ENCODE measurements at regions not wholly inside any gene's neighbourhood (a gene's known extent, or its start where the extent isn't known, plus 50 kb on each side); places are given as distances from the start of the nearest gene placed in this dataset.

GRCh38 chr16:73565925-73566324 lies 518.0 kb upstream of the ZFHX3 start:
- no peak overlapping the region for H3K27ac ChIP-seq
- TF ChIP-seq CTCF (IDR thresholded peaks at IDR 0.05) (no peak), EP300 (IDR thresholded peaks at IDR 0.05) (no peak), POLR2A (IDR thresholded peaks at IDR 0.05) (no peak)
- H3K36me3 ChIP-seq = no peaks in the 10 kb centered on the region
- H3K27me3 ChIP-seq = no peaks in the 10 kb centered on the region
- no peak for DNase-seq (ENCODE audit: low spot score in 2 of 2)
- H3K4me3 ChIP-seq = no peak overlapping the region
- no peaks in the 10 kb centered on the region for H3K9me3 ChIP-seq
- H3K4me1 ChIP-seq = no peaks in the 10 kb centered on the region
- 91 to 95% methylated on average over 3 of the region's 3 CpGs for WGBS, 2 donors

- no peaks in the 10 kb centered on the region for H3K4me1 ChIP-seq
- WGBS, 2 donors = 45 to 54% methylated on average over 7 of the region's 7 CpGs
- DNase-seq (ENCODE audit: low spot score in 2 of 2) = no peak
- no peak overlapping the region for H3K27ac ChIP-seq
- no peaks in the 10 kb centered on the region for H3K36me3 ChIP-seq
- no peak for TF ChIP-seq EP300 (IDR thresholded peaks at IDR 0.05)
- no peak for TF ChIP-seq POLR2A (IDR thresholded peaks at IDR 0.05)
- no peak for TF ChIP-seq CTCF (IDR thresholded peaks at IDR 0.05)
- H3K4me3 ChIP-seq = no peak overlapping the region
- no peaks in the 10 kb centered on the region for H3K9me3 ChIP-seq
- no peaks in the 10 kb centered on the region for H3K27me3 ChIP-seq
Measured at GRCh38 chr16:73565263-73565662, 517.3 kb upstream of the ZFHX3 start.

DNA sequence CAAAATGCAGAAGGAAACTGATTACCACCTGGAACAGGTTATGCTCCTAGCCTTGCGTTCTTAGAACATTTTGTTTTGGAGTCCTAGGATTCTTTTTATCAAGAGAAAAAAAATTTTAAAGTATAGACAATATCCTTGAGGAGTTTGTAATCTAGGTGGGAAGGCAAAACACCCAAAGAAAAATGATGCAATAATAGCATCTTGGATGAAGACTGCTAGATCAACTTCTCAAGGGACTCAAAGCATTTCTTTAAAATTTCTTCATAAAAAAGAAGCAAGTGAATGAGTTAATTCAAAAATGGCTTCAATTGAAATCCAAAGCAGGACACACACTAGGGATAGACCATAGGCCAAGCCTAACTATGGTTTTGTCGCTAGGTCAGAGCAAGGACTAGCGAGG lies 515.8 kb upstream of the ZFHX3 start:
- H3K9me3 ChIP-seq = no peaks in the 10 kb centered on the region
- no peak for TF ChIP-seq CTCF (IDR thresholded peaks at IDR 0.05)
- no peak for TF ChIP-seq EP300 (IDR thresholded peaks at IDR 0.05)
- no peak for TF ChIP-seq POLR2A (IDR thresholded peaks at IDR 0.05)
- 96% methylated on average over 3 of the region's 3 CpGs for WGBS, 2 donors

GRCh38 chr16:73560497-73560896 lies 512.6 kb upstream of the ZFHX3 start:
- WGBS, 2 donors = 77 to 78% methylated on average over 7 of the region's 7 CpGs
- DNase-seq (ENCODE audit: low spot score in 2 of 2) = no peak
- no peaks in the 10 kb centered on the region for H3K4me1 ChIP-seq
- H3K9me3 ChIP-seq = no peaks in the 10 kb centered on the region
- H3K4me3 ChIP-seq = no peak overlapping the region
- no peak for TF ChIP-seq CTCF (IDR thresholded peaks at IDR 0.05)
- TF ChIP-seq EP300 (IDR thresholded peaks at IDR 0.05) = no peak
- no peak for TF ChIP-seq POLR2A (IDR thresholded peaks at IDR 0.05)
- no peaks in the 10 kb centered on the region for H3K36me3 ChIP-seq
- no peaks in the 10 kb centered on the region for H3K27me3 ChIP-seq
- H3K27ac ChIP-seq = no peak overlapping the region

More for the DNA sequence above, 515.8 kb upstream of the ZFHX3 start:
- no peak overlapping the region for H3K27ac ChIP-seq
- H3K36me3 ChIP-seq = no peaks in the 10 kb centered on the region
- no peaks in the 10 kb centered on the region for H3K4me1 ChIP-seq
- no peaks in the 10 kb centered on the region for H3K27me3 ChIP-seq
- H3K4me3 ChIP-seq = no peak overlapping the region
- no peak for DNase-seq (ENCODE audit: low spot score in 2 of 2)

DNA sequence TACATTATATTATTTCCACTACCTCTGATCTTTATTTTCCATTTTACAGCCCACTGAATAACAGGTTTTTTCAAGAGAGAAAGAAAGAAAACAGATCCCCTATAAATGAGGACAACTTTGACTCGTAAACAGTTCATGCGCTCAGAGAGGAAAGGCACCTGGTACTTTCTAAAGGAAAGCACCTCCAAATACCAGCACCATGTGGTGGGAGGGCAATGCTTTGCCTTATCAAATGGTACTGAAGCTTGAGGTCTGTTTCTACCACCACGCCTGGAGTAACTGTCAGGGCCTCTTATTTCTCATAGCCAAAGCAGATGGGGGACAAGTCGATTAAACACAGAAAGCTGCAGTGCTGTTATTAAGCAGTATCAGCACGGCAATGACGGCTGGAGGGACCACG lies 510.3 kb upstream of the ZFHX3 start:
- DNase-seq (ENCODE audit: low spot score in 2 of 2) = no peak
- WGBS, 2 donors = 81 to 88% methylated on average over 7 of the region's 7 CpGs
- no peaks in the 10 kb centered on the region for H3K36me3 ChIP-seq
- no peaks in the 10 kb centered on the region for H3K4me1 ChIP-seq
- no peak overlapping the region for H3K4me3 ChIP-seq
- TF ChIP-seq EP300 (IDR thresholded peaks at IDR 0.05) (no peak), POLR2A (IDR thresholded peaks at IDR 0.05) (no peak), CTCF (IDR thresholded peaks at IDR 0.05) (no peak)
- H3K27ac ChIP-seq = no peak overlapping the region
- H3K27me3 ChIP-seq = no peaks in the 10 kb centered on the region
- H3K9me3 ChIP-seq = no peaks in the 10 kb centered on the region

Data from tibial nerve (tissue), 4 donors.